HG02852 (cell line): ENCODE measurements at regions not wholly inside any gene's neighbourhood (a gene's known extent, or its start where the extent isn't known, plus 50 kb on each side); places are given as distances from the start of the nearest gene placed in this dataset.

ENCODE experiments used
- ATAC-seq: cut with Tn5 transposase; IDR thresholded peaks from one replicate; pipeline ENCODE4 v1.9.1; 2021; ENCODE audit warnings: mild to moderate bottlenecking, moderate library complexity; ENCODE audit not compliant: unreplicated experiment

- ATAC-seq, result no peak
Measured at GRCh38 chr4:34138385-34138784, 2105.9 kb downstream of the ARAP2 start.

GRCh38 chr4:34139346-34139745, 2105.0 kb downstream of the ARAP2 start:
- no peak for ATAC-seq

- no peak for ATAC-seq
Measured at GRCh38 chr4:34148322-34148908, 2095.9 kb downstream of the ARAP2 start.

GRCh38 chr4:34157547-34157946, 2086.8 kb downstream of the ARAP2 start:
- ATAC-seq, result no peak

GRCh38 chr4:34158878-34159277, 2085.4 kb downstream of the ARAP2 start:
- ATAC-seq, result no peak

GRCh38 chr4:34170946-34171345, 2073.4 kb downstream of the ARAP2 start:
- no peak for ATAC-seq

- no peak for ATAC-seq
Measured at GRCh38 chr4:34176609-34177008, 2067.7 kb downstream of the ARAP2 start.

GRCh38 chr4:34178476-34178875, 2065.8 kb downstream of the ARAP2 start:
- no peak for ATAC-seq

GRCh38 chr4:34181311-34181841, 2062.9 kb downstream of the ARAP2 start:
- ATAC-seq, result no peak

GRCh38 chr4:34181891-34182290, 2062.4 kb downstream of the ARAP2 start:
- no peak for ATAC-seq

- ATAC-seq, result no peak
Measured at GRCh38 chr4:34182306-34182705, 2062.0 kb downstream of the ARAP2 start.

- no peak for ATAC-seq
Measured at GRCh38 chr4:34183926-34184325, 2060.4 kb downstream of the ARAP2 start.

GRCh38 chr4:34187056-34187455, 2057.3 kb downstream of the ARAP2 start:
- ATAC-seq, result no peak

GRCh38 chr4:34191443-34191842, 2052.9 kb downstream of the ARAP2 start:
- ATAC-seq, result no peak

GRCh38 chr4:34193451-34194154, 2050.7 kb downstream of the ARAP2 start:
- no peak for ATAC-seq

GRCh38 chr4:34194585-34194984, 2049.7 kb downstream of the ARAP2 start:
- no peak for ATAC-seq

GRCh38 chr4:34196375-34196774, 2047.9 kb downstream of the ARAP2 start:
- no peak for ATAC-seq

GRCh38 chr4:34198966-34199365, 2045.3 kb downstream of the ARAP2 start:
- ATAC-seq, result no peak

GRCh38 chr4:34200535-34200934, 2043.8 kb downstream of the ARAP2 start:
- ATAC-seq, result no peak

GRCh38 chr4:34202154-34202553, 2042.2 kb downstream of the ARAP2 start:
- ATAC-seq, result no peak

GRCh38 chr4:34220601-34221000, 2023.7 kb downstream of the ARAP2 start:
- ATAC-seq, result no peak

- no peak for ATAC-seq
Measured at GRCh38 chr4:34221986-34222385, 2022.3 kb downstream of the ARAP2 start.

- no peak for ATAC-seq
Measured at GRCh38 chr4:34236118-34236517, 2008.2 kb downstream of the ARAP2 start.
